ENCODE measurements at regions not wholly inside any gene's neighbourhood (a gene's known extent, or its start where the extent isn't known, plus 50 kb on each side); places are given as distances from the start of the nearest gene placed in this dataset.

DNA sequence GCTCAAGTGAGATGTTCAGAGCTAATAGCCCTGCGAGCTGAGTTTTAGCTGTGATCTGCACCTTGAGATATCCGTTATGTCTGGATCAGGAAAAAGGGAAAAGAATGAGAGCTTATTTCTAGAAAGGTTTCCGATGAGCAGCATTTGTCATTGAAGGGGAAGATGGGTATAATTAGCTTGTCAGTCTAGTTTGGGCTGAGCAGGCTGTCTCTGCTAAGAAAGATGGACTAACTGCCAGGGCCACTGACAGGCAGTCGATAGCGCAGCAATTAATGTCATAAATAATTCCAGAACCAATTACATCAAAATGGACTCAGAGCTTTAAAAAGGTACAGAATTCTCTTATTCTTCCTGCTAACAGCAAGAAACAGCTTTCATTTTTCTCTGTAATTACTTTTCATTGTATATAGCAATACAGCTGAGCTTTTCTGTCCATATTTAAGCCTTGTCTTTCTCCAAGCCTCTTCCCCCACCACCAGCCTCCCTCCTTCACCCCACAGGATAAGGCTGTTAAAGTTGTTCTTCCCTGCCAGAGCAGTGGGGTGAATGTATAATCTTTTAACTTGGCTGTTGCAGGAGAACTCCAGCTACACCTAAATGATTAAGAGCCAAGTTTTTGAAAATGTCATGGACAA is 1006.5 kb downstream of the KCNMA1 start:
- intact Hi-C loops (cut with micrococcal nuclease), result loop anchor here (10.0 kb wide), 1 partner anchor 354 kb away; no protein-coding TSS in a partner anchor
- no peak overlapping the region for H3K27ac Mint-ChIP-seq (ENCODE audit: low read depth, unreplicated experiment)
- H3K4me1 Mint-ChIP-seq (ENCODE audit: insufficient read depth, unreplicated experiment), result no peaks in the 10 kb centered on the region
- no peak overlapping the region for H3K4me3 Mint-ChIP-seq (ENCODE audit: unreplicated experiment)
- CTCF ChIA-PET, result interaction anchor here (0.7 to 2.5 kb wide), 3 partner anchors 106 to 354 kb away, joined by 3 to 11 read pairs (median 8); no protein-coding TSS in a partner anchor
- TF ChIP-seq, protein P1, sequence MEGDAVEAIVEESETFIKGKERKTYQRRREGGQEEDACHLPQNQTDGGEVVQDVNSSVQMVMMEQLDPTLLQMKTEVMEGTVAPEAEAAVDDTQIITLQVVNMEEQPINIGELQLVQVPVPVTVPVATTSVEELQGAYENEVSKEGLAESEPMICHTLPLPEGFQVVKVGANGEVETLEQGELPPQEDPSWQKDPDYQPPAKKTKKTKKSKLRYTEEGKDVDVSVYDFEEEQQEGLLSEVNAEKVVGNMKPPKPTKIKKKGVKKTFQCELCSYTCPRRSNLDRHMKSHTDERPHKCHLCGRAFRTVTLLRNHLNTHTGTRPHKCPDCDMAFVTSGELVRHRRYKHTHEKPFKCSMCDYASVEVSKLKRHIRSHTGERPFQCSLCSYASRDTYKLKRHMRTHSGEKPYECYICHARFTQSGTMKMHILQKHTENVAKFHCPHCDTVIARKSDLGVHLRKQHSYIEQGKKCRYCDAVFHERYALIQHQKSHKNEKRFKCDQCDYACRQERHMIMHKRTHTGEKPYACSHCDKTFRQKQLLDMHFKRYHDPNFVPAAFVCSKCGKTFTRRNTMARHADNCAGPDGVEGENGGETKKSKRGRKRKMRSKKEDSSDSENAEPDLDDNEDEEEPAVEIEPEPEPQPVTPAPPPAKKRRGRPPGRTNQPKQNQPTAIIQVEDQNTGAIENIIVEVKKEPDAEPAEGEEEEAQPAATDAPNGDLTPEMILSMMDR (IDR thresholded peaks at IDR 0.05; ENCODE audit: unreplicated experiment), result no peak
- H3K36me3 Mint-ChIP-seq (ENCODE audit: insufficient read depth, unreplicated experiment), result no peaks in the 10 kb centered on the region
- no TSS peak for BruUV-seq (replicated peaks)
- no peaks in the 10 kb centered on the region for H3K9me3 Mint-ChIP-seq (ENCODE audit: unreplicated experiment)
- no peak for DNase-seq (ENCODE audit: unreplicated experiment)
- H3K27me3 Mint-ChIP-seq (ENCODE audit: insufficient read depth, unreplicated experiment), result no peaks in the 10 kb centered on the region
- POLR2A ChIA-PET, result no interaction called here

DNA sequence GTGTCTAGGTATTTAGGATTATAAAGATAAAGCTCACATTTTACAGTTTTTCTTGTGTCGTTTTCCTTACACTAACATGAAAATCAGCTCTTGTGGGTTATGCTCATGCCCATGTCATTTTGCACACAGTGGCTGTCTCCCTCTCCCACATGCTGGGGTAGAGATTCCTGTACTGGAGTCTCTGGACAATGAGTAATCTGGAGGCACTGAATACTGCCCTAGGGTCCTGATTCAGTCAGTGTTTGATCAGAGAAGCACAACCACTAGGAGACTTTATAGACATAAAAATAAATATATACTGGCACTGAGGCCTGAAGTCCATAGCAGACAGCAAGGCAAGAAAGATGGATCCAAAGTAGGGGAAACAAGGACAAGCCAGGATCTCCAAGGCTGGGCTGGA is 1008.8 kb downstream of the KCNMA1 start:
- ChIA-PET POLR2A (no interaction called here), CTCF (interaction anchor here (0.5 kb wide), 1 partner anchor 851 kb away, joined by 3 read pairs; no protein-coding TSS in a partner anchor)
- H3K36me3 Mint-ChIP-seq (ENCODE audit: insufficient read depth, unreplicated experiment), result no peaks in the 10 kb centered on the region
- DNase-seq (ENCODE audit: unreplicated experiment), result no peak
- intact Hi-C loops (cut with micrococcal nuclease), result no loop called here
- no peak overlapping the region for H3K4me3 Mint-ChIP-seq (ENCODE audit: unreplicated experiment)
- no peaks in the 10 kb centered on the region for H3K4me1 Mint-ChIP-seq (ENCODE audit: insufficient read depth, unreplicated experiment)
- H3K27me3 Mint-ChIP-seq (ENCODE audit: insufficient read depth, unreplicated experiment), result no peaks in the 10 kb centered on the region
- BruUV-seq (replicated peaks), result no TSS peak
- TF ChIP-seq, protein P1 (IDR thresholded peaks at IDR 0.05; ENCODE audit: unreplicated experiment), result no peak
- no peaks in the 10 kb centered on the region for H3K9me3 Mint-ChIP-seq (ENCODE audit: unreplicated experiment)
- no peak overlapping the region for H3K27ac Mint-ChIP-seq (ENCODE audit: low read depth, unreplicated experiment)

DNA sequence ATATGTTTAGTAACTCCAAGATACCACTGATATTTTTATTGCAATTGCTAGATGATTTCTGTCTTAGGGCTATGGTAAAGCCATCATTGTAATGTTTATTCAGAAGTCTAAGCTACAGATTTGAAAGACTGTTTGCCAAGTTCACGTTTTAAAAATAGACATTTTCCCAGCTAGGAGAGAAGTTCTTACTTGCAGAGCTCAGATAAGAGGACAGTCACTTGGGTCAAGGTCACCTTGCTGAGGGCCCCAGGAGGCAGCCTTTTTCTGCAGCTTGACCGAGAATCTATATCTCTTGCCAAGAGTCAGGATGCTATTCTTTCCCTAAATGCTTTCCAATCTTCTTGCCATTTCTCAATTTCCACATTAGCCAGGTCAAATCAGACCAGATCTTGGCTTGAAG is 1011.2 kb downstream of the KCNMA1 start:
- TF ChIP-seq, protein P1 (IDR thresholded peaks at IDR 0.05; ENCODE audit: unreplicated experiment), result no peak
- Mint-ChIP-seq H3K27me3 (ENCODE audit: insufficient read depth, unreplicated experiment) (no peaks in the 10 kb centered on the region), H3K36me3 (ENCODE audit: insufficient read depth, unreplicated experiment) (no peaks in the 10 kb centered on the region), H3K27ac (ENCODE audit: low read depth, unreplicated experiment) (no peak overlapping the region), H3K4me1 (ENCODE audit: insufficient read depth, unreplicated experiment) (no peaks in the 10 kb centered on the region), H3K4me3 (ENCODE audit: unreplicated experiment) (no peak overlapping the region), H3K9me3 (ENCODE audit: unreplicated experiment) (no peaks in the 10 kb centered on the region)
- ChIA-PET CTCF (no interaction called here), POLR2A (no interaction called here)
- no TSS peak for BruUV-seq (replicated peaks)
- DNase-seq (ENCODE audit: unreplicated experiment), result no peak
- intact Hi-C loops (cut with micrococcal nuclease), result no loop called here

DNA sequence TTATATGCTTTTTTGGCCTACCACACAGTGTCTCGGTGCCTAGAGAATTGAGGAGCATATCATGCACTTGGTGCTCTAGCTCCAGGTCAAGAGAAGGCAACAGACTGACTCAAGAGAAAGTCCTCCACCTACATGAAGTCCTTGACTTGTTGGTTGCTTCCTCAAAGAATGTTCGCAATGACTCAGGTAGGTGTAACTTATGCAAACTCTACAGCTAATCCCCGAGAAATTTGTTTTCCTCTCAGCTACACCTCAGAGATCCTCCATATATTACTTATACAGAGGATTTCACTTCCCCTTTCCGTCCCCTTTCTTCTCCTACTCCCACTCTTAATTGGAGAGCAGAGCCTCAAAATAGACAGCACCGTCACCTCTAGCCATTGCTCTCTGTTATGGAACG is 1013.1 kb downstream of the KCNMA1 start:
- intact Hi-C loops (cut with micrococcal nuclease), result no loop called here
- no peak overlapping the region for H3K4me3 Mint-ChIP-seq (ENCODE audit: unreplicated experiment)
- no peaks in the 10 kb centered on the region for H3K27me3 Mint-ChIP-seq (ENCODE audit: insufficient read depth, unreplicated experiment)
- H3K27ac Mint-ChIP-seq (ENCODE audit: low read depth, unreplicated experiment), result no peak overlapping the region
- no peaks in the 10 kb centered on the region for H3K36me3 Mint-ChIP-seq (ENCODE audit: insufficient read depth, unreplicated experiment)
- no peak for DNase-seq (ENCODE audit: unreplicated experiment)
- BruUV-seq (replicated peaks), result no TSS peak
- no peaks in the 10 kb centered on the region for H3K4me1 Mint-ChIP-seq (ENCODE audit: insufficient read depth, unreplicated experiment)
- peaks cover 9% of the 10 kb centered on the region for H3K9me3 Mint-ChIP-seq (ENCODE audit: unreplicated experiment)
- CTCF ChIA-PET, result no interaction called here
- POLR2A ChIA-PET, result interaction anchor here (0.7 to 1.1 kb wide), 2 partner anchors 10 to 44 kb away, joined by 3 read pairs; no protein-coding TSS in a partner anchor
- TF ChIP-seq, protein P1 (IDR thresholded peaks at IDR 0.05; ENCODE audit: unreplicated experiment), result no peak

Measured in MCF 10A (cell line).